ENCODE measurements at regions not wholly inside any gene's neighbourhood (a gene's known extent, or its start where the extent isn't known, plus 50 kb on each side); places are given as distances from the start of the nearest gene placed in this dataset.

DNA sequence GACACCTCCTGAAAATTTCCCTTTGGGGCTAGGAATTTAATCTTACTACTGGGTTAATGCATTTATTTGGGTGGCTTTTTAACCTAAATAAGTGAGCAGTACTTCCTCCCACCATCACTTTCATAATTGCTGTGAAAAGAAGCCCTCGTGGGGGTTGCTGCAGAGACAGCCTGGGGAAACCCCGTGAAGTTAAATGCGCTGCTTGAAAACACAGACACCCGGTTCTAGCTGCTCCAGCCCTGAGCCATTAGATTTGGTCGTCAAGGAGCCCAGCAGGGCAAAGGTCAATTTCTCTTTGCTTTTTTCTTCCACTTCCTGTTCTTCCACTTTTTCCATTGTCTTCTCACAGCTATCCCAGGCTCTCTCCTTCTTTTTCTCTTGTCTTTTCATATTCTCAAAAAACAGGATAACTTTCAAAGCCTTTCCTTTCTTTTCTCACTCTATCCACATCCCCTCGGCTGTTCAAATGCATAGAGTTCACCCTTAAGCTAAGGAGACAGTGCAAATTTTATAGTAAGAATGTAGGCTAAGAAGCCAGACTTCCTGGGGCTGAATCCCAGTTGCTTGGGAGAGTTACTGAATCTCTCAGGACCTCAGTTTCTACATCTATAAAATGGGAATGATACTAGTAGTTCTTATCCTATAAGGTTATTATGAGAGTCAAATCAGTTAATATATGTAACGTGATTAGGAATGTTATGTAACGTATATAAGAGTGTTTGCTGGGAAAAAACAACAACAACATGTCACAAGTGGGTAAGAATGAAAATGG is 91.5 kb upstream of the ZNF827 start:
- no peak for TF ChIP-seq POLR2AphosphoS5 (IDR thresholded peaks at IDR 0.05)
- no peak for TF ChIP-seq EP300 (IDR thresholded peaks at IDR 0.05)

All from sigmoid colon (tissue), 4 donors.